ENCODE measurements at regions not wholly inside any gene's neighbourhood (a gene's known extent, or its start where the extent isn't known, plus 50 kb on each side); places are given as distances from the start of the nearest gene placed in this dataset.

- TF ChIP-seq, protein P1, sequence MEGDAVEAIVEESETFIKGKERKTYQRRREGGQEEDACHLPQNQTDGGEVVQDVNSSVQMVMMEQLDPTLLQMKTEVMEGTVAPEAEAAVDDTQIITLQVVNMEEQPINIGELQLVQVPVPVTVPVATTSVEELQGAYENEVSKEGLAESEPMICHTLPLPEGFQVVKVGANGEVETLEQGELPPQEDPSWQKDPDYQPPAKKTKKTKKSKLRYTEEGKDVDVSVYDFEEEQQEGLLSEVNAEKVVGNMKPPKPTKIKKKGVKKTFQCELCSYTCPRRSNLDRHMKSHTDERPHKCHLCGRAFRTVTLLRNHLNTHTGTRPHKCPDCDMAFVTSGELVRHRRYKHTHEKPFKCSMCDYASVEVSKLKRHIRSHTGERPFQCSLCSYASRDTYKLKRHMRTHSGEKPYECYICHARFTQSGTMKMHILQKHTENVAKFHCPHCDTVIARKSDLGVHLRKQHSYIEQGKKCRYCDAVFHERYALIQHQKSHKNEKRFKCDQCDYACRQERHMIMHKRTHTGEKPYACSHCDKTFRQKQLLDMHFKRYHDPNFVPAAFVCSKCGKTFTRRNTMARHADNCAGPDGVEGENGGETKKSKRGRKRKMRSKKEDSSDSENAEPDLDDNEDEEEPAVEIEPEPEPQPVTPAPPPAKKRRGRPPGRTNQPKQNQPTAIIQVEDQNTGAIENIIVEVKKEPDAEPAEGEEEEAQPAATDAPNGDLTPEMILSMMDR (conservative IDR thresholded peaks at IDR 0.05) = no peak
- TF ChIP-seq EZH2 (IDR thresholded peaks at IDR 0.05; ENCODE audit: low read depth) = no peak
Measured at GRCh38 chr13:22138947-22139346, 468.1 kb downstream of the FGF9 start.
